OCI-LY7 (cell line): ENCODE measurements at regions not wholly inside any gene's neighbourhood (a gene's known extent, or its start where the extent isn't known, plus 50 kb on each side); places are given as distances from the start of the nearest gene placed in this dataset.

Experiments
- CTCF ChIP-seq: fragments of 200-600 bp; sonication (generic); conservative IDR thresholded peaks from 2 replicates; pipeline ENCODE4 v1.5.1; 2014; ENCODE audit warnings: mild to moderate bottlenecking, antibody characterized with exemption, low read length, moderate library complexity, mixed read lengths
- EZH2phosphoT487 ChIP-seq: fragments of 200-600 bp; sonication (generic); IDR thresholded peaks from 2 replicates; pipeline ENCODE4 v1.6.1; 2018; ENCODE audit warnings: low read depth, borderline replicate concordance, mild to moderate bottlenecking, mixed run types, antibody characterized with exemption, low read length, moderate library complexity, mixed read lengths

GRCh38 chr1:14300991-14301703 is 297.3 kb upstream of the KAZN start:
- TF ChIP-seq CTCF (no peak), EZH2phosphoT487 (no peak)
